ENCODE measurements at regions not wholly inside any gene's neighbourhood (a gene's known extent, or its start where the extent isn't known, plus 50 kb on each side); places are given as distances from the start of the nearest gene placed in this dataset.

- DNase-seq (ENCODE audit: low read depth) = no peak
- TF ChIP-seq POLR2A (IDR thresholded peaks at IDR 0.05; ENCODE audit: extremely low read depth, insufficient read length) = no peak
- no peak for TF ChIP-seq MYC (IDR thresholded peaks at IDR 0.05; ENCODE audit: low read depth, low read length)
- TF ChIP-seq MAX (IDR thresholded peaks at IDR 0.05; ENCODE audit: low read depth, low read length) = no peak
- TF ChIP-seq CTCF (IDR thresholded peaks at IDR 0.05; ENCODE audit: low read depth, low read length) = no peak
Observed at GRCh38 chr13:74770361-74770760, 636.2 kb upstream of the KLF12 start.

GRCh38 chr13:74769333-74769732 lies 635.1 kb upstream of the KLF12 start:
- DNase-seq (ENCODE audit: low read depth) = no peak
- H3K4me3 ChIP-seq (ENCODE audit: low read depth, low read length) = no peak overlapping the region
- TF ChIP-seq MAX (IDR thresholded peaks at IDR 0.05; ENCODE audit: low read depth, low read length) (no peak), POLR2A (IDR thresholded peaks at IDR 0.05; ENCODE audit: extremely low read depth, insufficient read length) (no peak), MYC (IDR thresholded peaks at IDR 0.05; ENCODE audit: low read depth, low read length) (no peak), CTCF (IDR thresholded peaks at IDR 0.05; ENCODE audit: low read depth, low read length) (no peak)

More at GRCh38 chr13:74770361-74770760, 636.2 kb upstream of the KLF12 start:
- H3K4me3 ChIP-seq (ENCODE audit: low read depth, low read length) = no peak overlapping the region

- TF ChIP-seq POLR2A (IDR thresholded peaks at IDR 0.05; ENCODE audit: extremely low read depth, insufficient read length) = no peak
- no peak overlapping the region for H3K4me3 ChIP-seq (ENCODE audit: low read depth, low read length)
- DNase-seq (ENCODE audit: low read depth) = no peak
Observed at GRCh38 chr13:74768521-74769085, 634.4 kb upstream of the KLF12 start.

GRCh38 chr13:74767050-74767449 lies 632.8 kb upstream of the KLF12 start:
- no peak overlapping the region for H3K4me3 ChIP-seq (ENCODE audit: low read depth, low read length)
- peak; percentile 65 for DNase-seq (ENCODE audit: low read depth)
- TF ChIP-seq MYC (IDR thresholded peaks at IDR 0.05; ENCODE audit: low read depth, low read length) = no peak
- TF ChIP-seq POLR2A (IDR thresholded peaks at IDR 0.05; ENCODE audit: extremely low read depth, insufficient read length) = no peak
- TF ChIP-seq MAX (IDR thresholded peaks at IDR 0.05; ENCODE audit: low read depth, low read length) = no peak
- no peak for TF ChIP-seq CTCF (IDR thresholded peaks at IDR 0.05; ENCODE audit: low read depth, low read length)

GRCh38 chr13:74765955-74766354 lies 631.8 kb upstream of the KLF12 start:
- no peak for TF ChIP-seq MYC (IDR thresholded peaks at IDR 0.05; ENCODE audit: low read depth, low read length)
- TF ChIP-seq MAX (IDR thresholded peaks at IDR 0.05; ENCODE audit: low read depth, low read length) = no peak
- TF ChIP-seq POLR2A (IDR thresholded peaks at IDR 0.05; ENCODE audit: extremely low read depth, insufficient read length) = no peak
- TF ChIP-seq CTCF (IDR thresholded peaks at IDR 0.05; ENCODE audit: low read depth, low read length) = no peak
- no peak for DNase-seq (ENCODE audit: low read depth)
- no peak overlapping the region for H3K4me3 ChIP-seq (ENCODE audit: low read depth, low read length)

- H3K4me3 ChIP-seq (ENCODE audit: low read depth, low read length) = no peak overlapping the region
- DNase-seq (ENCODE audit: low read depth) = no peak
- no peak for TF ChIP-seq POLR2A (IDR thresholded peaks at IDR 0.05; ENCODE audit: extremely low read depth, insufficient read length)
- no peak for TF ChIP-seq MAX (IDR thresholded peaks at IDR 0.05; ENCODE audit: low read depth, low read length)
- no peak for TF ChIP-seq CTCF (IDR thresholded peaks at IDR 0.05; ENCODE audit: low read depth, low read length)
- TF ChIP-seq MYC (IDR thresholded peaks at IDR 0.05; ENCODE audit: low read depth, low read length) = no peak
Observed at GRCh38 chr13:74761801-74762757, 627.9 kb upstream of the KLF12 start.

All from NB4 (cell line).